ENCODE measurements at regions not wholly inside any gene's neighbourhood (a gene's known extent, or its start where the extent isn't known, plus 50 kb on each side); places are given as distances from the start of the nearest gene placed in this dataset.

- no peak overlapping the region for H3K27ac ChIP-seq (ENCODE audit: extremely low read depth, low read depth, low read length)
- H3K9me3 ChIP-seq (replicated peaks; ENCODE audit: control insufficient read depth, insufficient read depth, low read depth, low read length), result no peaks in the 10 kb centered on the region
- intact Hi-C loops (cut with micrococcal nuclease) (no loop called here), in situ Hi-C loops (cut with MboI) (no loop called here)
- no peak for FAIRE-seq
- ChIA-PET CTCF (ENCODE audit: low intra/inter-chr PET ratio) (no interaction called here), POLR2A (no interaction called here)
- no peaks in the 10 kb centered on the region for H3K4me1 ChIP-seq (replicated peaks in 1 of 2; ENCODE audit: control insufficient read depth in 2 of 2, insufficient read depth in 2 of 2, low read length in 2 of 2)
- H3K9ac ChIP-seq (ENCODE audit: insufficient read depth in 1 of 2, low read depth in 2 of 2, low read length in 2 of 2), result no peak overlapping the region
- H4K20me1 ChIP-seq (replicated peaks; ENCODE audit: control insufficient read depth, insufficient read depth, low read length), result no peaks in the 10 kb centered on the region
- no peak overlapping the region for H2AFZ ChIP-seq (ENCODE audit: low read depth, low read length)
- no peaks in the 10 kb centered on the region for H3K79me2 ChIP-seq (ENCODE audit: control insufficient read depth, insufficient read depth, low read length)
- no peaks in the 10 kb centered on the region for H3K36me3 ChIP-seq (ENCODE audit: control insufficient read depth, insufficient read depth, low read length)
- no peak overlapping the region for H3K4me2 ChIP-seq (ENCODE audit: insufficient read depth, low read length)
- WGBS (ENCODE audit: insufficient coverage, low coverage, missing lambda C conversion rate), result 0% methylated on average over 4 of the region's 4 CpGs
- no peaks in the 10 kb centered on the region for H3K9me1 ChIP-seq (ENCODE audit: control insufficient read depth, insufficient read depth, low read length)
- H3K27me3 ChIP-seq (ENCODE audit: control insufficient read depth in 2 of 2, insufficient read depth in 2 of 2, low read length in 2 of 2), result no peaks in the 10 kb centered on the region
- ATAC-seq, result no peak
- DNase-seq (ENCODE audit: extremely low read depth in 1 of 4, low spot score in 3 of 4), result no peak
- H3K4me3 ChIP-seq, result no peak overlapping the region
- BruUV-seq (replicated peaks), result no TSS peak
- TF ChIP-seq NONO (IDR thresholded peaks at IDR 0.05; ENCODE audit: low read depth in 2 of 2, low read length in 1 of 2) (no peak), DLX4 (CRISPR knock-in tag; IDR thresholded peaks at IDR 0.05) (no peak), MCM3 (IDR thresholded peaks at IDR 0.05) (no peak), ATF3 (IDR thresholded peaks at IDR 0.05) (no peak), ATF3 (CRISPR knock-in tag; conservative IDR thresholded peaks at IDR 0.05) (no peak), SLC30A9 (CRISPR knock-in tag; IDR thresholded peaks at IDR 0.05) (no peak), GABPB2 (CRISPR knock-in tag; conservative IDR thresholded peaks at IDR 0.05) (no peak), HDGF (IDR thresholded peaks at IDR 0.05) (no peak), ZBTB5 (IDR thresholded peaks at IDR 0.05) (no peak), ZKSCAN3 (CRISPR knock-in tag; IDR thresholded peaks at IDR 0.05) (no peak), PRMT5 (CRISPR knock-in tag; IDR thresholded peaks at IDR 0.05) (no peak), DDX20 (tag; IDR thresholded peaks at IDR 0.05; ENCODE audit: low read depth) (no peak), ZFP91 (CRISPR knock-in tag; IDR thresholded peaks at IDR 0.05) (no peak), SOX6 (IDR thresholded peaks at IDR 0.05) (no peak), TAF7 (tag; IDR thresholded peaks at IDR 0.05) (no peak), KDM5B (IDR thresholded peaks at IDR 0.05; ENCODE audit: insufficient replicate concordance, low read depth, low read length) (no peak), ZBTB7A (IDR thresholded peaks at IDR 0.05; ENCODE audit: borderline replicate concordance, control insufficient read depth, low read depth, low read length) (no peak), U2AF2 (optimal IDR thresholded peaks at IDR 0.05; ENCODE audit: low read depth, low read length) (no peak)
Measured at GRCh38 chr3:70771426-70772147, 459.1 kb upstream of the MDFIC2 start.
